Neutrophil (primary cell): ENCODE measurements at regions not wholly inside any gene's neighbourhood (a gene's known extent, or its start where the extent isn't known, plus 50 kb on each side); places are given as distances from the start of the nearest gene placed in this dataset.

Experiments
- H3K27ac ChIP-seq: fragments of 200-600 bp; sonication (generic); 2 replicates; pipeline ENCODE4 v1.5.1; 2016; ENCODE audit warnings: mild to moderate bottlenecking, moderate library complexity
- H3K27me3 ChIP-seq: fragments of 200-600 bp; sonication (generic); 2 replicates; pipeline ENCODE4 v1.6.0; 2016; ENCODE audit warnings: mild to moderate bottlenecking
- H3K36me3 ChIP-seq: fragments of 200-600 bp; sonication (generic); 2 replicates; pipeline ENCODE4 v1.5.1; 2017
- H3K4me1 ChIP-seq, 2 experiments: fragments of 200-600 bp in 1 of 2; sonication (generic) in 1 of 2; 1 replicate in 1 of 2; 2 replicates in 1 of 2; pipeline versions ENCODE4 v1.5.1 to v1.6.1; 2013 to 2016; ENCODE audit warnings: low read depth in 1 of 2, low read length in 1 of 2, mild to moderate bottlenecking in 1 of 2, moderate library complexity in 1 of 2; ENCODE audit not compliant: control insufficient read depth in 1 of 2, insufficient read depth in 1 of 2
- H3K4me3 ChIP-seq, 2 experiments: fragments of 200-600 bp in 1 of 2; sonication (generic) in 1 of 2; 1 replicate in 1 of 2; 2 replicates in 1 of 2; pipeline ENCODE4 v1.5.1; 2013 to 2016; ENCODE audit warnings: low read depth in 1 of 2, low read length in 1 of 2, mild to moderate bottlenecking in 1 of 2, moderate library complexity in 1 of 2
- H3K9me3 ChIP-seq: fragments of 200-600 bp; sonication (generic); 2 replicates; pipeline ENCODE4 v1.5.1; 2016
- CTCF ChIP-seq: fragments of 200-600 bp; sonication (generic); IDR thresholded peaks from 2 replicates; pipeline ENCODE4 v1.5.1; 2016; ENCODE audit warnings: antibody characterized with exemption

DNA sequence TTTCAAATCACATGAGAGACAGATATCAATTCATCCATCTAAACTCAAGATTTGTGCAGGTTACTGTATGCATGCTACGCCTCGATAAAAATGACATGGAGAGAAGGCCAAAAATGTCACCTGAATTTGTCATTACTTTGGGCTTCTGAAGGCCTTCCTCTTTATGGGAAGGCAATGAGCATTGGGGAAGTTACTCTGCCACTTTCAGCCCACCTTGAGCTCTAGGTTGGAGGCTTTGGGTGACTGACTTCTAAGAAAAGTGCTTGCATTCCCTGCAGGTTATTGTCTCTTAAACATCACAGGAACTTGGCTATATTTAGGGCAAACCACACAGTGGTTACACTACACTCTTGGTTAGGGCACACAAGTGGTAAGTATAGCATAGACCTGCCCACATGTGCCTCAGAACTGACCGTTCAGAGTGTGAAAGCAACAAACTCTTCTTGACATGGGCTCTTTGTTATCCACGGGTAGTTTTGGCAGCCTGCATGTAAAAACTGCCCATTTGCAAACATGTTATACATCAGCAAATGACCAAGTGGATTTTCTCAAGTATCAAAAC, 169.5 kb downstream of the ZNF608 start:
- no peak for TF ChIP-seq CTCF
- no peaks in the 10 kb centered on the region for H3K36me3 ChIP-seq
- H3K27ac ChIP-seq: no peak overlapping the region
- H3K4me3 ChIP-seq: no peak overlapping the region
- no peaks in the 10 kb centered on the region for H3K4me1 ChIP-seq
- H3K9me3 ChIP-seq: no peaks in the 10 kb centered on the region
- no peaks in the 10 kb centered on the region for H3K27me3 ChIP-seq

- Histone ChIP-seq H3K27ac (no peak overlapping the region), H3K9me3 (no peaks in the 10 kb centered on the region), H3K36me3 (no peaks in the 10 kb centered on the region), H3K27me3 (no peaks in the 10 kb centered on the region), H3K4me3 (no peak overlapping the region), H3K4me1 (no peaks in the 10 kb centered on the region)
- TF ChIP-seq CTCF: no peak
Observed at GRCh38 chr5:124575725-124576124, 170.7 kb downstream of the ZNF608 start.

DNA sequence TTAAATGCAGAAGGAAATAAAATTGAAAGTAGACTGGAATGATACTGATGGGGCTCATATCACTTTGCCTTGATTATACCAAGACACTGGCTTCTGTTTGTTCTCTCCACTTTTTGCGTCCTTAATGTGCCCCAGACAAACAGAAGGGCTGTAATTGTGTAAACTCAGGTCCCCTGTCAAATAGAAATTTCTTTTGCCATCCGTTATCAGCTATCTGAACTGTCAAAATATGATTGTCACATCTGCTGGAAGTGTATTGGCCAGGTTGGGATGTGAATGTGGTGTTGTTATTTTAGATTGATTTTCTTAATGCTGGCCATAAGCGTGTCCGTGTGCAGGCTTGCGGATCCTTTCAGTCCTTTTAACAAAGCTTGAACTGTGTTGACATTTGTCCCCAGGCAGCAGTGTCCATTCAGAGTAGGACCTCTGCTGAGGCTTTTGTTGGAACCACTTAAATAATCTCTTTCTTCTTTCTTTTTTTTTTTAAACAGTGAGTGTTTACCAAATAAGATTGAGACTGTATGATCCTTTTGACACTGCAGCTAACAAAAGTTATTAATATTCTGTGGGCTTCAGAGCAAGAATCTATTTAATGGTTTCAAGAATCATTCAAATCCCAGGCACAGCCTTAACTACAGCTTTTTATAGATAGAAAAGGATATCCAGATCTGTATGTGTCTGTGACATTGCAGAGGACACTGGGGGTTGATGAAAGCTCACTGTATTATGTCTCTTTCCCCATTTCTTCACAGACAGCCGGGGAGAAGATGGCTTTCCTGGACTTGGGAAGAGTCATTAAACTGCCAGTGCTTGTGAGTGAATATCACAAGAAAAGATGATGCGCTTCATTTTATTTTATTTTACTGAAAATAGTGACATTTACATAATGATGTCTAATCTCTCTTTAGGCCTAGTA, 171.7 kb downstream of the ZNF608 start:
- Histone ChIP-seq H3K27ac (no peak overlapping the region), H3K4me3 (no peak overlapping the region), H3K27me3 (no peaks in the 10 kb centered on the region), H3K36me3 (no peaks in the 10 kb centered on the region), H3K4me1 (no peaks in the 10 kb centered on the region), H3K9me3 (no peaks in the 10 kb centered on the region)
- TF ChIP-seq CTCF: no peak

GRCh38 chr5:124572971-124573370, 173.5 kb downstream of the ZNF608 start:
- TF ChIP-seq CTCF: no peak
- Histone ChIP-seq H3K27me3 (no peaks in the 10 kb centered on the region), H3K9me3 (no peaks in the 10 kb centered on the region), H3K4me1 (no peaks in the 10 kb centered on the region), H3K27ac (no peak overlapping the region), H3K4me3 (no peak overlapping the region), H3K36me3 (no peaks in the 10 kb centered on the region)

DNA sequence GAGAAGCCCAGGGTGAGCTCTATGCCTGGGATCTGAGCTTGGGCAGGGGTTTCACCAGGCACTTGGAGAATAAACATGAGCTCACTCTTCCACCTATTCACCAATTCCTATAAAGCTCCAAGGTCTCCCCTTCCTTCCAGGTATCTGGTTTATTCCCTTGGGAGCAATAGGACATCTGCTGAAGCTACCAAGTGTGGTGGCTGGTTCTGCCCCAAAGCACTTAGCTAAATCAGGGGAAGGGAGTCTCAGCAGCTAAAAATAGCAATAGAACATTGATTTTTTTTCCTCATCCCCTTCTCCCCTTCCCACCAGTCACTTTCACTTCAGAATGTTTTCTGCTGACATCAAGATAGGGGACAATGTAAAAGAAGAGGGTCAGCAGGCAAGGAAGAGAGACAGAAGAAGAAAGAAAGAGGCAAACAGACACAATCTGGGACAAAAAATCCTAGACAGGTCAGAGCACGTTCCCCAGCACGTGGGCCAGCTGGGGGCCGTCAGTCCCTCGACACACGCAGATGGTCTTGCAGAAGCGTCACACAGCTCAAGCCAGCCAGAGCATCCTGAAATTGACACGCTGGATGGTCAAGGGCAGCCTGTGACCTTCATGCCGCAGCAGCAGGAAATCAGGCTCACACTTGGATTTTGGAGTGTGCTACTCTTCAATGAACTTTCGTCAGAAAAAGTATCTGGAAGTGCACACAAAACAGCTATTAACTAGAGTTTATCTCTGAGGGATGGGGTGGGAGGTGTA, 176.0 kb downstream of the ZNF608 start:
- H3K27me3 ChIP-seq: no peaks in the 10 kb centered on the region
- no peak overlapping the region for H3K27ac ChIP-seq
- no peak for TF ChIP-seq CTCF
- H3K9me3 ChIP-seq: no peaks in the 10 kb centered on the region
- H3K4me1 ChIP-seq: no peaks in the 10 kb centered on the region
- H3K36me3 ChIP-seq: no peaks in the 10 kb centered on the region
- no peak overlapping the region for H3K4me3 ChIP-seq
